ENCODE measurements at regions not wholly inside any gene's neighbourhood (a gene's known extent, or its start where the extent isn't known, plus 50 kb on each side); places are given as distances from the start of the nearest gene placed in this dataset.

GRCh38 chr16:6247775-6248174 is 1084.9 kb upstream of the RBFOX1 start:
- Mint-ChIP-seq H3K27ac (no peak overlapping the region), H3K36me3 (ENCODE audit: low read depth) (no peaks in the 10 kb centered on the region; the same call in 1 of the 2 replicates), H3K4me1 (ENCODE audit: low read depth) (no peaks in the 10 kb centered on the region), H3K4me3 (no peak overlapping the region), H3K9me3 (peaks cover 64% of the 10 kb centered on the region), H3K27me3 (ENCODE audit: insufficient read depth) (no peaks in the 10 kb centered on the region)
- TF ChIP-seq CTCF (IDR thresholded peaks at IDR 0.05) = no peak
- DNase-seq = no peak

- Mint-ChIP-seq H3K4me3 (no peak overlapping the region), H3K4me1 (ENCODE audit: low read depth) (no peaks in the 10 kb centered on the region), H3K27ac (no peak overlapping the region), H3K36me3 (ENCODE audit: low read depth) (no peaks in the 10 kb centered on the region; the same call in 1 of the 2 replicates), H3K9me3 (peaks cover 64% of the 10 kb centered on the region), H3K27me3 (ENCODE audit: insufficient read depth) (no peaks in the 10 kb centered on the region)
- DNase-seq = no peak
- TF ChIP-seq CTCF (IDR thresholded peaks at IDR 0.05) = no peak
Measured at GRCh38 chr16:6247150-6247549, 1085.5 kb upstream of the RBFOX1 start.

- no peak for TF ChIP-seq CTCF (IDR thresholded peaks at IDR 0.05)
- Mint-ChIP-seq H3K27ac (no peak overlapping the region), H3K4me1 (ENCODE audit: low read depth) (no peaks in the 10 kb centered on the region), H3K27me3 (ENCODE audit: insufficient read depth) (no peaks in the 10 kb centered on the region), H3K36me3 (ENCODE audit: low read depth) (no peaks in the 10 kb centered on the region; the same call in 1 of the 2 replicates), H3K9me3 (peaks cover 55% of the 10 kb centered on the region), H3K4me3 (no peak overlapping the region)
- no peak for DNase-seq
Measured at GRCh38 chr16:6246266-6246665, 1086.4 kb upstream of the RBFOX1 start.

- no peak overlapping the region for H3K4me3 Mint-ChIP-seq
- H3K27ac Mint-ChIP-seq = no peak overlapping the region
- H3K4me1 Mint-ChIP-seq (ENCODE audit: low read depth) = no peaks in the 10 kb centered on the region
- peaks cover 56% of the 10 kb centered on the region for H3K9me3 Mint-ChIP-seq
- H3K36me3 Mint-ChIP-seq (ENCODE audit: low read depth) = no peaks in the 10 kb centered on the region
- H3K27me3 Mint-ChIP-seq (ENCODE audit: insufficient read depth) = no peaks in the 10 kb centered on the region; the same call in 1 of the 2 replicates
- TF ChIP-seq CTCF (IDR thresholded peaks at IDR 0.05) = no peak
- no peak for DNase-seq
Measured at GRCh38 chr16:6232056-6232455, 1100.6 kb upstream of the RBFOX1 start.

- H3K4me1 Mint-ChIP-seq (ENCODE audit: low read depth) = no peaks in the 10 kb centered on the region
- H3K27me3 Mint-ChIP-seq (ENCODE audit: insufficient read depth) = no peaks in the 10 kb centered on the region; the same call in 1 of the 2 replicates
- no peak for DNase-seq
Measured at GRCh38 chr16:6231398-6231797, 1101.2 kb upstream of the RBFOX1 start.

More at GRCh38 chr16:6231398-6231797, 1101.2 kb upstream of the RBFOX1 start:
- Mint-ChIP-seq H3K4me3 (no peak overlapping the region), H3K36me3 (ENCODE audit: low read depth) (no peaks in the 10 kb centered on the region), H3K27ac (no peak overlapping the region), H3K9me3 (peaks cover 54% of the 10 kb centered on the region)
- no peak for TF ChIP-seq CTCF (IDR thresholded peaks at IDR 0.05)
